GM13976 (cell line): ENCODE measurements at regions not wholly inside any gene's neighbourhood (a gene's known extent, or its start where the extent isn't known, plus 50 kb on each side); places are given as distances from the start of the nearest gene placed in this dataset.

Source experiments
- DNase-seq: peaks from one replicate; pipeline ENCODE4 v3.0.0; 2012; ENCODE audit warnings: low spot score
- in situ Hi-C: fragments of 300-500 bp; cut with MboI; formaldehyde crosslinking; loops from one replicate; pipeline ENCODE4 v1.12.0; 2022; ENCODE audit warnings: low sequenced_read_pairs, mixed read lengths, inconsistent platforms; ENCODE audit not compliant: unreplicated experiment
- TF ChIP-seq, protein P1 (sequence below): IDR thresholded peaks from 2 replicates; pipeline ENCODE4 v1.5.1; 2012; ENCODE audit warnings: borderline replicate concordance, mild to moderate bottlenecking; ENCODE audit not compliant: insufficient read depth; ENCODE audit errors: extremely low read depth, missing control alignments, control extremely low read depth

DNA sequence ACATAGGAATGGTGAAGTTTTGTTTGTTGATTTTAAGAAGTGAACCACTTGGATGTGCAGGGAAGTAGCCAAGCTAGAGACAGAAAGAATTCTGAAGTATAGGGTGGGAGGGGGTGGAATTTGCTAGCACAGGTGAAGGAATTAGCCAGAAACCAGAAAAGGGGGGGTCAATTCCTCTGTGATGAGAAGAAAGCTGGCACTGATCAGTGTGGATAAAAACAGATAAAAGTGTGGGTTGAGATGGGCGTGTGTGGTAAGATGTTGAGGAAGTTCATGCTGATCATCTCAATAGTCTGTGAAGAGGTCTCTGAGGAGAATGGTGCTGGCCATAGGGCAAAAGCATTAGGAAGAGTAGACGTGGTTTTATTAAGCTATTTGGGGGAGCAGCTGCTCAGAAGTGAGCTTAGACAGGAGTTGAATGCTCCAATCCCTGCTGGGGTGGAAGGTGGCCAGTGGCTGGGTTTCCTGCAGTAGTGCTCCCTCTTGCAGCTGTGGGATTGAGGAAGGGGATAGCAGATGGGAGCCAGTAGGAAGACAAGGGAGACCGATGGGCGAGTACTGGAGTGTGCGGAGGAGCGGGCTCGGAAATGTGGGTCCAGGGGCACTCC, 88.7 kb upstream of the ELL2 start:
- TF ChIP-seq, protein P1, sequence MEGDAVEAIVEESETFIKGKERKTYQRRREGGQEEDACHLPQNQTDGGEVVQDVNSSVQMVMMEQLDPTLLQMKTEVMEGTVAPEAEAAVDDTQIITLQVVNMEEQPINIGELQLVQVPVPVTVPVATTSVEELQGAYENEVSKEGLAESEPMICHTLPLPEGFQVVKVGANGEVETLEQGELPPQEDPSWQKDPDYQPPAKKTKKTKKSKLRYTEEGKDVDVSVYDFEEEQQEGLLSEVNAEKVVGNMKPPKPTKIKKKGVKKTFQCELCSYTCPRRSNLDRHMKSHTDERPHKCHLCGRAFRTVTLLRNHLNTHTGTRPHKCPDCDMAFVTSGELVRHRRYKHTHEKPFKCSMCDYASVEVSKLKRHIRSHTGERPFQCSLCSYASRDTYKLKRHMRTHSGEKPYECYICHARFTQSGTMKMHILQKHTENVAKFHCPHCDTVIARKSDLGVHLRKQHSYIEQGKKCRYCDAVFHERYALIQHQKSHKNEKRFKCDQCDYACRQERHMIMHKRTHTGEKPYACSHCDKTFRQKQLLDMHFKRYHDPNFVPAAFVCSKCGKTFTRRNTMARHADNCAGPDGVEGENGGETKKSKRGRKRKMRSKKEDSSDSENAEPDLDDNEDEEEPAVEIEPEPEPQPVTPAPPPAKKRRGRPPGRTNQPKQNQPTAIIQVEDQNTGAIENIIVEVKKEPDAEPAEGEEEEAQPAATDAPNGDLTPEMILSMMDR = no peak
- DNase-seq = no peak
- in situ Hi-C loops = no loop called here

DNA sequence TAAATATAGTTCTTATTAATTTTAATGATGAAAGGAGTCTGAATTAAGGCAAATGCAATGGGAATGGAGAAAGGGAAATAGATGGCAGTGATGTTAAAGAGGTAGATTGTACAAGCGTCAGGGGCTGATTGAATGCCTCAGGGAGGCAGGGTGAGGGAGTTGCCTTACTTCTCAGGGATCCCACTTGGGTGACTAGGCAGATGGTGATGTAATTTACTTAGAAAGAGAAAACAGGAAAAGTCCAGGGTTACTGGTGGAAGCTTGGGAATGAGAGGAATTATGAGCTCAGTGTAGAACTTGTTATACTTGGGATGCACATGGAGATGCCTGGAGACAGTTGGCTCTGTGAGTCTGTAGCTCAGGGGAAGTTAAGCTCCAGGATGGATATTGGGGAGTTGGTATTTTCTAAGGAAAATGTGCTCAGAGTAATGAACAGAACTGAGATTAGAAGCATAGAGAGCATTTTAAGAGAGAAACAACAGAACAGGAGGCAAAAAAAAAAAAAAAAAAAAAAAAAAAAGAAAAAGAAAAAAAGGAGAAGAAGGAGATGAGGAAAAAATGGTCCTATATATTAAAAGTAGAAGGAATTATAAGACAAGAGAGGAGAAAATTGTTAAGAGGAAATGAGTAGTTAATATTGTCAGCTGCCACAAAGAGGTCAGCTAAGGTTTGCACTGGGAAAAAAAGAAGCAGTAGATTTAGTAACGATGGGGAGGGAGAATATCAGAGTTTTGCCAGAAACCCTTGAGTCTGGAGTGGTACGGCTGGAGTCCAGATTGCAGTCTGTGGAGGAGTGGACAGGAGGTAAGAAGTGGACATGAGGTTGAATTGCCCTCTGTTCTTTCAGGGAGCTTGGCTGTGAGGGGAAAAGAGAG, 88.0 kb upstream of the ELL2 start:
- DNase-seq = no peak
- TF ChIP-seq, protein P1 = no peak
- in situ Hi-C loops = no loop called here

GRCh38 chr5:96048763-96049162, 87.1 kb upstream of the ELL2 start:
- TF ChIP-seq, protein P1 = no peak
- in situ Hi-C loops = no loop called here
- DNase-seq = no peak

DNA sequence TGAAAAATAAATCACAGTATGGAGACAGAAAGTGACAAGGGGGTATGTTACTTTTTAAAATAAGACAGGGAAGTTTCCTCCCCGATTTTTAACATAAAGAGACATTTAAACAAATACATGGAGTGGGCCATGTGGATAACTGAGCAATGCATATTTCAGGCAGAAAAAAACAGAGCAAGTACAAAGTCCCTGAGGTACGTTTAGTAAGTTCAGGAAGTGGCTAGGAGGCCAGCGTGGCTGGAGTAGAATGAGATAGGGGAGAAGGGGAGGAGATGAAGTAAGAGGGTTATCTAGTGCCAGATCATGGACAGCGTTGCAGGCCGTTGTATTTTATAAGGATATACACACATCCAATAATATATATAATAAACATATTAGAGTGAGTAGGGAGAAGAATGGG, 84.2 kb upstream of the ELL2 start:
- in situ Hi-C loops = no loop called here
- DNase-seq = no peak
- TF ChIP-seq, protein P1 = no peak

GRCh38 chr5:96043446-96043845, 81.8 kb upstream of the ELL2 start:
- in situ Hi-C loops = no loop called here
- no peak for DNase-seq
- TF ChIP-seq, protein P1 = no peak

- DNase-seq = no peak
- in situ Hi-C loops = no loop called here
- TF ChIP-seq, protein P1 = no peak
These were observed 75.5 kb upstream of the ELL2 start for GRCh38 chr5:96037128-96037527.
